G401.6 (cell line): ENCODE measurements at regions not wholly inside any gene's neighbourhood (a gene's known extent, or its start where the extent isn't known, plus 50 kb on each side); places are given as distances from the start of the nearest gene placed in this dataset.

Experiments used
- FAIRE-seq: peaks from 2 replicates; lab custom pipeline; 2012; peaks lifted over from hg19 to GRCh38; lab: Jason Lieb, UNC

GRCh38 chr7:113456533-113456932 lies 338.2 kb upstream of the SMIM30 start:
- no peak for FAIRE-seq

GRCh38 chr7:113454597-113455169 lies 336.3 kb upstream of the SMIM30 start:
- no peak for FAIRE-seq

GRCh38 chr7:113452245-113452644 lies 333.9 kb upstream of the SMIM30 start:
- FAIRE-seq = no peak

DNA sequence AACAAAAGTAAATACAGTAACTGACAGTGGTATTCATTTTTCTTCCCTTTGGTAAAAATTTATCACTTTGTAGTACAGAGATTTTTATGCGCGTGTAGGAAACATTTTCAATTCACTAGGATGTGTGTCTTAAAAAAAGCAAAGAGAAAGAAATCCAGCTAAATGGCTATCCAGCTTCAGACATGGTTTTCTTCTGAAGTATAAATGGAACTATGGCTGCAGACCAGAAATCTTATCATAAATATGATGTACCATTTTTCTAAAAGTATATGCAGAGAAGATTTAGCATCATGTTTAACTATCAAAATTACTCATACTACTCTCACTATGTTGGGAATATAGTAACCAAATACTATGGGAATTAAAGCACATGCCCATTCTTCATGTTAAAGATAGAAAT lies 328.4 kb upstream of the SMIM30 start:
- FAIRE-seq = no peak

- FAIRE-seq = no peak
Measured at GRCh38 chr7:113446391-113446790, 328.0 kb upstream of the SMIM30 start.

- FAIRE-seq = no peak
Measured at GRCh38 chr7:113444261-113444660, 325.9 kb upstream of the SMIM30 start.

GRCh38 chr7:113440173-113440572 lies 321.8 kb upstream of the SMIM30 start:
- FAIRE-seq = no peak

DNA sequence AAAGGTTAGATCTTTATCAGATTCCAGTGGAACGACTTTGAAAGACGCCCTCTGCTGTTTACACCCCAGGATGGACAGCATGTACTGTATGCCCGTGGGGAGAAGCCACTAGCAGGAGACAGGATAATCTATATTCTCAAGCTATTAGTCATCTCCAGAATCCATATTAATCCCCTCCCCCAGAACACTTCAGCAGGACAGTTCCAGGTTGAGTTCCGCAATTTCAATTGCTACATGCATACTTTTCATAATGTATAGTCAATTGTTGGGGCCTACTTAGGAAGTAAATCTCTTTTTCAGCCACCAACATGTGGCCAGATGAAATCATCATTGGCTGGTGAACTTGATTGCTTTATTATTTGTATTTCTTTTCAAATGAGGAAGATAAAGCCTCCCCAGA lies 313.1 kb upstream of the SMIM30 start:
- no peak for FAIRE-seq

DNA sequence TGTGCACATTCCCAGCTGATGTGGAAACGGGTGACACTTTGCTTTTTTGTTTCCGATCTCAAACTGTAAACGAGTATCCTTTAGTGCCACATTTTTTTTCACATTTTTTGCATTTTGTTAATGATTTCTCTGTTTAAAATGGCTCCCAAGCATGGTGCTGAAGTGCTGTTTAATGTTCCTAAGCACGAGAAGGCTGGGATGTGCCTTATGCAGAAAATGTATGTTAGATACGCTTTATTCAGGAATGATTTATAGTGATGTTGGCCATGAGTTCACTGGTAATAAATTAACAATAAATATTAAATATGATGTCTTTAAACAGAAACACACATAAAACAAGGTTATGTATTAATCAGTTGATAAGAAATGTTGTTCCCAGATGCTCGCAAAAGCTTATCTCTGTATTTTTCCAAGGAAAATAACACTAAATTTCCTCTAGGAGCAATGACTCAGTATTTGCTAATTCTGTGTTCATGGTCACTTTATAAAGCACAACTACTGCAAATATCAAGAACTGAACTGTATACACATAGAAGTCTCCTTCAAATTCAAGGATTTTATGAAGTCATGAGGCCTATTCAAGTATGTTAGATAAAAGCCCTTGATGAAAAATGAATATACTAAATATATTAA lies 305.9 kb upstream of the SMIM30 start:
- FAIRE-seq = no peak

DNA sequence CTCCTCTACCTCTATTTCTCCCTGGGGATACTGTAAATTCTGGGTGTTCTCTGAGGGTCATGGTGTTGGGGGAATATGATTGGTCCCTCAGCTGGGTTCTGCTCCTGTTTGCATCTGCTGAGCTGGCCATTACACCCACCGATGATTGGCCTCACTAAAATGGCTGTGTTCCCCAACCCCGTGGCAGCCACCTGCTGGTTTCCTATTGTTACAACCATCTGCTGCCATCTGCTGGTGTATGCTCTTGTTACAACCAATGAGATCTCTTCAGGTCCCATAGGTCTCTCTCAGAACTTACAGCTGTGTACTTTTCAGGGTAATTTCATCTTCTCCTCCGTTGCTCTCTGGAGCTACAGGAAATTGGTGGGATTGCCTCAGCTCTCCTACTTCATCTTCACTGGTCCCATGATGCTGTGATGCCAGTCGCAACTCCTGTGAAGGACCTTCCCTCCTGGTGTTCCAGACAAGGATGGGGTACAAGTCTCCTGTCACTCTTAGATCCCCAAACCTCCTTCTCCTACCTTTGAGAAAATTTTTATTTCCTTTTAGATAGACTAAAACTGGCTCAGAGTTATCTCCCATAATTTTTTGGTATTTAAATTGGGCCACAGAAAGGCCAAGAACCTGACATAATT lies 303.5 kb upstream of the SMIM30 start:
- FAIRE-seq = no peak

GRCh38 chr7:113414401-113415035 lies 296.2 kb upstream of the SMIM30 start:
- no peak for FAIRE-seq

GRCh38 chr7:113412410-113412809 lies 294.1 kb upstream of the SMIM30 start:
- no peak for FAIRE-seq

DNA sequence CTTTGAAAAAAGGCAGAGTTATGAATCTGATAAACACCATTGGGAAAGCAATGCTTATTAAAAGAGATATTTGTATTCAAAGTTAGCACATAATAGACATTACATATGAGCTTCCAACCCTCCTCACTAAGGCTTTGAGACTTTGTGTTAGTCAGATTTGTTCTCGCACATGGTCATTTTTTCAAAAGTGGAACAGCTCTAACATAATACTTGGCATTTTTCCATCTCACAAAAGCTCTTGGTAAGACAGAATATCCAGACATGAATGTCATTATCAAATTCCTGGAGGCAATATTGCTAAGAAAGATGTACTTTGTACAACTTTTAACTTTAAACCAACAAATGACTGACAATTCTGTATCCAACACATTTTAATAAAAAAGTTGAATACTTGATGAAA lies 292.4 kb upstream of the SMIM30 start:
- no peak for FAIRE-seq

DNA sequence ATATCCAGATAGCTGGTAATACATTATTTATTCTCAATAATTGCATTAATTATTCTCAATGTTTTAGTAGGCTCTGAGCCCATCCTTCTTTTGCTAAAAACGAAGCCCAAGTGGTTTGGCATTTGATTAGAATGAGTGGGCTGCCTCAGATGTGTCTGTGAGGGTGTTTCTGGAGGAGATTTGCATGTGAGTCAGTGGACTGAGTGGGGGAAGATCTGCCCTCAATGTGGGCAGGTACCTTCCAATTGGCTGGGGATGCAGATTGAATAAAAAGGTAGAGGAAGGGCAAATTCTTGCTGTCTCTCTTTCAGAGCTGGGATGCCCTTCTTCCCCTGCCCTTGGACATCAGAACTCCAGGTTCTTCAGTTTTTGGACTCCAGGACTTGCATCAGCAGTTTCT lies 290.6 kb upstream of the SMIM30 start:
- no peak for FAIRE-seq

GRCh38 chr7:113405296-113406056 lies 287.1 kb upstream of the SMIM30 start:
- FAIRE-seq = no peak

- no peak for FAIRE-seq
Measured at GRCh38 chr7:113404245-113404644, 285.9 kb upstream of the SMIM30 start.

DNA sequence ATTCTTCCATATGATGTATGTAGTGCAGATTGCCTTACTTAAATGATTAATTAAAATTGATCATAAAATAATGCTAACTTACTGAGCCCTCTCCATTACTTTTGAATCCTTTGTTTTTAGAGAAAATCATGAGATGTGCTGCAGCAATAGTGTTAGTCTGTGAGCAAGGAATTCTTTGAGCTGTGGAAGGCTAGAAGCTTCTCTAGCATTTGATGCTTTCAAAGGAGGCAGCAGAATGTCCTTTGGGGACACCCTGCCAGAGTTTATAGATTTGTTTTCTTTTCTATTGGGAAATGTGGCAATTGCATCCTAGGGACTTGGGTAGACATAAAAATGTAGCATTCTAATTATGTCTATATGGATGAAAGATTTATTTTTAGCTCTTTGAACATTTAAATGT lies 284.1 kb upstream of the SMIM30 start:
- no peak for FAIRE-seq

DNA sequence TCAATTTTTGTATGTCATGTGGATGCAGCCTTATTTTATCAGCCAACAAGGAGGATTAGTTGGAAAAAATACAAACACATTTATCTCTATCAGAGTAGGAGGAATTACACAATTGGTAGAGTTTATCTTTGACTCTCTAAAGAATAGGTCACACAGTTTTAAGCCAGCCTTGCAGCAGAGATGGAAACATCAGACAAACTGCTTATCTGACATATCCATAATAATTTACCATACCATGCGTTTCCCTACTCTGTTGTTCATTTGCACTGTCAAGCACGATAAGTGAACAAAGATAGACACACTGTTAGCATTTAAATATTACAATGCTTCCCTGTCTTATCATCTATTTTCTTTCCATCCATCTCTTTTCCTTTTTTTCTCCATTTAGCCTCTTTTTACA lies 283.7 kb upstream of the SMIM30 start:
- no peak for FAIRE-seq

DNA sequence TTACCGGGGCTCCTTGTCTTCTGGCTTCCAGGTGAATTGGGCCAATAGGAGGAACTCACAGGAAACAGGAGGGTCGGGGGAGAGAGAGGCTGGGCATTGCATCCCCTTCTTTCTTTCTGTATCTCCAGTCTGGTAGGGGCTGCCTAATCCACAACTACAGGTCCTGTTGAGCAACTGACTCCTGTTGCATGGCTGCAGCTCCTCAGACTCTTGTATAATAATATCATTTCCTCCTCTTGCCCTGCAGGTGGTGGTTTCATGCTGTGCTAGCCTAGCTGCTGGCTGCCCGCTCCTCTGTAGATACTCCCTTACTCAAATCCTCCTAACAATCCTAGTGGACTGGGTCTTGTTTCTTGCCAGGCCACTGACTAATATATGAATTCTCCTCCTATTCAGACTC lies 276.5 kb upstream of the SMIM30 start:
- no peak for FAIRE-seq

GRCh38 chr7:113392841-113393540 lies 274.6 kb upstream of the SMIM30 start:
- FAIRE-seq = no peak

- no peak for FAIRE-seq
Measured at GRCh38 chr7:113392421-113392820, 274.1 kb upstream of the SMIM30 start.

DNA sequence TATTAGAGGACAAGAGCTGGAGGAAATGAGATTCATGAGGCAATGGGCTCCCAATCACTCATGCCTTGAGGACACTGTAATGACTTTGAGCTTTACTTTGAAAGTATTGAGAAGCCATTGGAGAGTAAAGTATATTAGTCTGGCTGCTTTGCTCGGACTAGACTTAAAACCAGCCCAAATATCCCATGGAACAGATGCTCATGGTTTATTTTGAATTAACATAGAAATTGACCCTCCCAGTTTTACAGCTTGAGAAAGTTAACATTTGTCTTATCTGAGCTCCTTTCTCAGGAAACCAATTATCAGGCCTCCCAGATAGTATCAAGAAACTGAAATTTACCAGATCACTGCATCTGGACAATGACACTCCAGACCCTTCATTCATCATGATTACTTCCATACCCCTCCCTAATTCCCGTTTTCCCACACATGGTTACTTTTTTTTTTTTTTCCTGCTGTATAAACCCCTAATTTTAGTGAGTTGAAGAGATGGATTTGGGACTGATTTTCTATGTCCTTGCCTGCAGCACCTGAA lies 270.8 kb upstream of the SMIM30 start:
- no peak for FAIRE-seq
